GM12878 (cell line): ENCODE measurements at regions not wholly inside any gene's neighbourhood (a gene's known extent, or its start where the extent isn't known, plus 50 kb on each side); places are given as distances from the start of the nearest gene placed in this dataset.

Source experiments
- ATAC-seq: fragments of 200-7000 bp; cut with Tn5 transposase; 3 replicates; pipeline ENCODE4 v1.9.1; 2020; ENCODE audit warnings: mild to moderate bottlenecking, moderate library complexity
- BruUV-seq: library from RNA; stranded (reverse); fragments of 400-500 nt; replicated peaks from 2 replicates; lab custom pipeline; 2021; lab: Mats Ljungman, UMichigan
- CTCF ChIA-PET: fragments of 300-600 bp; sonication (Branson Sonifier 250); formaldehyde crosslinking; extraction: SDS; loops from one replicate; lab custom pipeline; 2021; ENCODE audit warnings: inconsistent platforms; lab: Yijun Ruan, JAX
- POLR2A ChIA-PET: fragments of 350-600 bp; formaldehyde crosslinking; extraction: SDS; loops from one replicate; lab custom pipeline; 2021; ENCODE audit warnings: inconsistent platforms; lab: Charles Lee
- RAD21 ChIA-PET: fragments of 300-600 bp; sonication (Branson Sonifier 250); formaldehyde crosslinking; loops from one replicate; lab custom pipeline; 2023; ENCODE audit warnings: antibody characterized with exemption; ENCODE audit not compliant: unreplicated experiment; lab: Charles Lee
- SMC1A ChIA-PET: fragments of 300-600 bp; sonication (Branson Sonifier 250); formaldehyde crosslinking; loops from one replicate; lab custom pipeline; 2023; ENCODE audit not compliant: unreplicated experiment, uncharacterized antibody; lab: Charles Lee
- DNase-seq: peaks from one replicate; pipeline ENCODE4 v3.0.0-alpha.2; 2011; ENCODE audit warnings: low read depth, low spot score
- FAIRE-seq: peaks from 3 replicates; lab custom pipeline; 2011; peaks lifted over from hg19 to GRCh38; lab: Jason Lieb, UNC
- H2AFZ ChIP-seq: 2 replicates; pipeline ENCODE4 v1.6.0; 2011; ENCODE audit warnings: low read depth, low read length, control low read depth; ENCODE audit not compliant: control insufficient read depth
- H3K27ac ChIP-seq: 2 replicates; pipeline ENCODE4 v1.5.1; 2011; ENCODE audit warnings: control low read depth; ENCODE audit not compliant: control insufficient read depth, insufficient read depth
- H3K27me3 ChIP-seq, 2 experiments: replicated peaks in 1 of 2; 2 replicates each; pipeline versions ENCODE4 v1.6.0 to v1.6.1; 2011; ENCODE audit warnings: low read length in 1 of 2; ENCODE audit not compliant: control insufficient read depth in 2 of 2, insufficient read depth in 2 of 2
- H3K36me3 ChIP-seq, 2 experiments: 2 replicates each; pipeline ENCODE4 v1.5.1; 2011; ENCODE audit warnings: low read length in 1 of 2; ENCODE audit not compliant: control insufficient read depth in 2 of 2, insufficient read depth in 2 of 2
- H3K4me1 ChIP-seq: 2 replicates; pipeline ENCODE4 v1.6.1; 2011; ENCODE audit warnings: mild to moderate bottlenecking, low read length, moderate library complexity, mixed read lengths; ENCODE audit not compliant: control insufficient read depth, insufficient read depth
- H3K4me2 ChIP-seq: 2 replicates; pipeline ENCODE4 v1.6.0; 2011; ENCODE audit warnings: control low read depth; ENCODE audit not compliant: control insufficient read depth, insufficient read depth
- H3K4me3 ChIP-seq: fragments of 200-600 bp; sonication (generic); 2 replicates; pipeline ENCODE4 v1.5.1; 2016
- H3K79me2 ChIP-seq: 2 replicates; pipeline ENCODE4 v1.6.0; 2011; ENCODE audit warnings: low read length; ENCODE audit not compliant: control insufficient read depth, insufficient read depth
- H3K9ac ChIP-seq: 2 replicates; pipeline ENCODE4 v1.8.0; 2011; ENCODE audit warnings: low read length, control low read depth, mixed read lengths; ENCODE audit not compliant: control insufficient read depth, insufficient read depth
- H3K9me3 ChIP-seq: replicated peaks from 3 replicates; pipeline ENCODE4 v1.5.1; 2011; ENCODE audit warnings: mild to moderate bottlenecking, low read length; ENCODE audit not compliant: control insufficient read depth, insufficient read depth
- H4K20me1 ChIP-seq: 2 replicates; pipeline ENCODE4 v1.6.0; 2011; ENCODE audit not compliant: control insufficient read depth, insufficient read depth
- BMI1 ChIP-seq: fragments of 450-650 bp; IDR thresholded peaks from 2 replicates; pipeline ENCODE4 v1.6.1; 2016; ENCODE audit warnings: mild to moderate bottlenecking, moderate library complexity, borderline replicate concordance
- CHD1 ChIP-seq: IDR thresholded peaks from 2 replicates; pipeline ENCODE4 v1.6.1; 2012; ENCODE audit warnings: low read depth, low read length, improper control_type of control experiment
- CHD2 ChIP-seq: IDR thresholded peaks from 2 replicates; pipeline ENCODE4 v1.6.1; 2011; ENCODE audit warnings: low read depth, low read length, improper control_type of control experiment, borderline replicate concordance
- NBN ChIP-seq: fragments of 450-650 bp; IDR thresholded peaks from 2 replicates; pipeline ENCODE4 v1.6.1; 2016
- NR2F1 ChIP-seq: fragments of 450-650 bp; conservative IDR thresholded peaks from 2 replicates; pipeline ENCODE4 v1.6.1; 2017; ENCODE audit warnings: mild to moderate bottlenecking
- POLR2AphosphoS5 ChIP-seq: IDR thresholded peaks from 2 replicates; pipeline ENCODE4 v1.6.1; 2011; ENCODE audit warnings: mild to moderate bottlenecking, low read length, inconsistent platforms
- RAD51 ChIP-seq: fragments of 450-650 bp; IDR thresholded peaks from 2 replicates; pipeline ENCODE4 v1.6.1; 2016; ENCODE audit warnings: moderate library complexity, mild to moderate bottlenecking, inconsistent platforms
- SIX5 ChIP-seq: IDR thresholded peaks from 2 replicates; pipeline ENCODE4 v1.6.1; 2011; ENCODE audit warnings: mild to moderate bottlenecking, low read depth, low read length, moderate library complexity; ENCODE audit not compliant: severe bottlenecking
- SMARCA5 ChIP-seq: fragments of 450-650 bp; IDR thresholded peaks from 2 replicates; pipeline ENCODE4 v1.6.1; 2017; ENCODE audit warnings: mild to moderate bottlenecking
- SMC3 ChIP-seq: IDR thresholded peaks from 2 replicates; pipeline ENCODE4 v1.6.1; 2011; ENCODE audit warnings: low read length, improper control_type of control experiment, borderline replicate concordance
- TBL1XR1 ChIP-seq: IDR thresholded peaks from 2 replicates; pipeline ENCODE4 v1.6.1; 2012; ENCODE audit warnings: low read depth, low read length, improper control_type of control experiment
- TCF7 ChIP-seq: IDR thresholded peaks from 2 replicates; pipeline ENCODE4 v1.6.1; 2014; ENCODE audit warnings: antibody characterized with exemption, borderline replicate concordance
- ZBTB4 ChIP-seq: fragments of 450-650 bp; formaldehyde crosslinking; IDR thresholded peaks from 2 replicates; pipeline ENCODE4 v1.4.0; 2022; ENCODE audit warnings: mild to moderate bottlenecking, moderate library complexity
- WGBS: methylation state at CpG from one replicate; pipeline ENCODE4 v1.1.6; 2016; ENCODE audit warnings: low lambda C conversion rate; ENCODE audit not compliant: insufficient replicate concordance, insufficient coverage; ENCODE audit errors: missing lambda C conversion rate; 5-methylcytosine and 5-hydroxymethylcytosine counted together
- in situ Hi-C: fragments of 300-500 bp; cut with MboI; formaldehyde crosslinking; loops from 9 replicates; pipeline ENCODE4 v1.14.3; 2018; ENCODE audit warnings: mixed read lengths
- intact Hi-C: fragments of 100-400 bp; cut with micrococcal nuclease; formaldehyde crosslinking; loops from one replicate; pipeline ENCODE4 v1.14.2; 2022; ENCODE audit not compliant: unreplicated experiment

- CTCF ChIA-PET: interaction anchor here (0.6 to 2.7 kb wide), 4 partner anchors 8 to 697 kb away, joined by 3 to 7 read pairs (median 3); no protein-coding TSS in a partner anchor
Observed at GRCh38 chr11:13110145-13110544, 101.0 kb downstream of the RASSF10 start.

More at GRCh38 chr11:13110145-13110544, 101.0 kb downstream of the RASSF10 start:
- no peaks in the 10 kb centered on the region; the same call in 2 of the 3 replicates for H3K9me3 ChIP-seq
- no peaks in the 10 kb centered on the region for H3K79me2 ChIP-seq
- no TSS peak for BruUV-seq
- RAD21 ChIA-PET: interaction anchor here (1.0 kb wide), 1 partner anchor 64 kb away, joined by 4 read pairs; no protein-coding TSS in a partner anchor
- 62% methylated on average over 1 of the region's 1 CpG for WGBS
- H4K20me1 ChIP-seq: no peaks in the 10 kb centered on the region
- TF ChIP-seq TBL1XR1 (no peak), CHD1 (no peak), TCF7 (no peak), SMC3 (no peak), SIX5 (no peak), RAD51 (no peak), POLR2AphosphoS5 (no peak), NR2F1 (no peak), SMARCA5 (no peak), ZBTB4 (CRISPR knock-in tag) (no peak), CHD2 (no peak), BMI1 (no peak), NBN (no peak)
- TF ChIP-seq, all 136 proteins: peak for 0
- H3K27ac ChIP-seq: no peak overlapping the region
- no peaks in the 10 kb centered on the region for H3K4me1 ChIP-seq
- ChIA-PET POLR2A (interaction anchor here (0.6 kb wide), 1 partner anchor 112 kb away, joined by 3 read pairs; no protein-coding TSS in a partner anchor), SMC1A (interaction anchor here (0.6 to 1.3 kb wide), 6 partner anchors 27 to 71 kb away, joined by 3 to 6 read pairs (median 3); no protein-coding TSS in a partner anchor)
- H3K36me3 ChIP-seq: no peaks in the 10 kb centered on the region
- FAIRE-seq: no peak
- no peak for DNase-seq
- H2AFZ ChIP-seq: no peak overlapping the region
- H3K4me2 ChIP-seq: no peak overlapping the region
- ATAC-seq: no peak
- no peaks in the 10 kb centered on the region for H3K27me3 ChIP-seq
- intact Hi-C loops (loop anchor here (5.0 kb wide), 1 partner anchor 58 kb away; no protein-coding TSS in a partner anchor), in situ Hi-C loops (no loop called here)
- no peak overlapping the region for H3K4me3 ChIP-seq
- no peak overlapping the region for H3K9ac ChIP-seq
